NCI-H748 (cell line): ENCODE measurements at regions not wholly inside any gene's neighbourhood (a gene's known extent, or its start where the extent isn't known, plus 50 kb on each side); places are given as distances from the start of the nearest gene placed in this dataset.
"Not testable (repeated sequence)": the region's sequence is repeated elsewhere in the genome, so short reads cannot be mapped to it uniquely, and the experiment has no call there.

Experiments used
- DNase-seq: peaks from one replicate; lab custom pipeline; 2025; ENCODE audit not compliant: unreplicated experiment; lab: John Stamatoyannopoulos, UW

GRCh38 chr2:231644426-231644825, 51.8 kb downstream of the TEX44 start:
- no peak for DNase-seq

- DNase-seq = peak; percentile 16
Observed at GRCh38 chr2:231646476-231646875, 53.8 kb downstream of the TEX44 start.

- DNase-seq = peak; percentile 40
Observed at GRCh38 chr2:231648579-231649174, 56.0 kb downstream of the TEX44 start.

DNA sequence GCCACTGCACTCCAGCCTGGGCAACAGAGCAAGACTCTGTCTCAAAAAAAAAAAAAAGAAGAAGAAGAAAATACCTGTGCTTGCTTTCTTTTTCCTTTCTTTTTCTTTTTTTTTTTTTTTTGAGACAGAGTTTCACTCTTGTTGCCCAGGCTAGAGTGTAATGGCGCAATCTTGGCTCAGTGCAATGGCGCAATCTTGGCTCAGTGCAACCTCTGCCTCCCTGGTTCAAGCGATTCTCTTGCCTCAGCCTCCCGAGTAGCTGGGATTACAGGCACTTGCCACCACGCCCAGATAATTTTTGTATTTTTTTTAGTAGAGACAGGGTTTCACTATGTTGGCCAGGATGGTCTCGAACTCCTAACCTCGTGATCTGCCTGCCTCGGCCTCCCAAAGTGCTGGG, 56.8 kb upstream of the PTMA start:
- not testable (repeated sequence) for DNase-seq

GRCh38 chr2:231655488-231655887, 52.8 kb upstream of the PTMA start:
- no peak for DNase-seq

GRCh38 chr2:231655894-231656293, 52.4 kb upstream of the PTMA start:
- no peak for DNase-seq
